Thoracic aorta (tissue), 2 donors: ENCODE measurements at regions not wholly inside any gene's neighbourhood (a gene's known extent, or its start where the extent isn't known, plus 50 kb on each side); places are given as distances from the start of the nearest gene placed in this dataset.

Experiments used
- ATAC-seq: fragments of 150-250 bp; one replicate; pipeline ENCODE4 v1.8.0; 2017; ENCODE audit warnings: low read depth; ENCODE audit not compliant: insufficient number of reproducible peaks, low FRiP score
- DNase-seq: peaks from one replicate; pipeline ENCODE4 v3.0.0-alpha.2; 2020; ENCODE audit warnings: low spot score
- H3K27ac ChIP-seq, 2 donors: fragments of 200-600 bp; sonication (generic); 1 replicate in 1 of 2; 2 replicates in 1 of 2; pipeline ENCODE4 v1.5.1; 2016; ENCODE audit warnings: mild to moderate bottlenecking in 2 of 2, moderate library complexity in 2 of 2
- H3K27me3 ChIP-seq: fragments of 200-600 bp; sonication (generic); replicated peaks from 2 replicates; pipeline ENCODE4 v1.6.0; 2016; ENCODE audit warnings: mild to moderate bottlenecking; ENCODE audit not compliant: insufficient read depth
- H3K36me3 ChIP-seq: fragments of 200-600 bp; sonication (generic); one replicate; pipeline ENCODE4 v1.5.1; 2016
- H3K4me1 ChIP-seq, 2 donors: fragments of 200-600 bp; sonication (generic); 1 replicate in 1 of 2; 2 replicates in 1 of 2; pipeline versions ENCODE4 v1.5.1 to v1.6.0; 2016; ENCODE audit warnings: low read depth in 2 of 2, mild to moderate bottlenecking in 1 of 2; ENCODE audit not compliant: control insufficient read depth in 1 of 2
- H3K4me3 ChIP-seq: fragments of 200-600 bp; sonication (generic); 2 replicates; pipeline ENCODE4 v1.5.1; 2016; ENCODE audit warnings: mild to moderate bottlenecking
- H3K9me3 ChIP-seq: fragments of 200-600 bp; sonication (generic); 2 replicates; pipeline ENCODE4 v1.5.1; 2016
- TF ChIP-seq, protein P1 (sequence below): fragments of 200-600 bp; sonication (generic); IDR thresholded peaks from one replicate; pipeline ENCODE4 v1.5.1; 2019; ENCODE audit warnings: antibody characterized with exemption

- Histone ChIP-seq H3K4me3 (no peak overlapping the region), H3K9me3 (no peaks in the 10 kb centered on the region), H3K27ac (no peak overlapping the region), H3K4me1 (no peaks in the 10 kb centered on the region), H3K27me3 (no peaks in the 10 kb centered on the region), H3K36me3 (no peaks in the 10 kb centered on the region)
- TF ChIP-seq, protein P1, sequence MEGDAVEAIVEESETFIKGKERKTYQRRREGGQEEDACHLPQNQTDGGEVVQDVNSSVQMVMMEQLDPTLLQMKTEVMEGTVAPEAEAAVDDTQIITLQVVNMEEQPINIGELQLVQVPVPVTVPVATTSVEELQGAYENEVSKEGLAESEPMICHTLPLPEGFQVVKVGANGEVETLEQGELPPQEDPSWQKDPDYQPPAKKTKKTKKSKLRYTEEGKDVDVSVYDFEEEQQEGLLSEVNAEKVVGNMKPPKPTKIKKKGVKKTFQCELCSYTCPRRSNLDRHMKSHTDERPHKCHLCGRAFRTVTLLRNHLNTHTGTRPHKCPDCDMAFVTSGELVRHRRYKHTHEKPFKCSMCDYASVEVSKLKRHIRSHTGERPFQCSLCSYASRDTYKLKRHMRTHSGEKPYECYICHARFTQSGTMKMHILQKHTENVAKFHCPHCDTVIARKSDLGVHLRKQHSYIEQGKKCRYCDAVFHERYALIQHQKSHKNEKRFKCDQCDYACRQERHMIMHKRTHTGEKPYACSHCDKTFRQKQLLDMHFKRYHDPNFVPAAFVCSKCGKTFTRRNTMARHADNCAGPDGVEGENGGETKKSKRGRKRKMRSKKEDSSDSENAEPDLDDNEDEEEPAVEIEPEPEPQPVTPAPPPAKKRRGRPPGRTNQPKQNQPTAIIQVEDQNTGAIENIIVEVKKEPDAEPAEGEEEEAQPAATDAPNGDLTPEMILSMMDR, result no peak
- ATAC-seq, result no peak
- no peak for DNase-seq
These were observed 515.7 kb downstream of the TBC1D4 start for GRCh38 chr13:74966275-74966674.

DNA sequence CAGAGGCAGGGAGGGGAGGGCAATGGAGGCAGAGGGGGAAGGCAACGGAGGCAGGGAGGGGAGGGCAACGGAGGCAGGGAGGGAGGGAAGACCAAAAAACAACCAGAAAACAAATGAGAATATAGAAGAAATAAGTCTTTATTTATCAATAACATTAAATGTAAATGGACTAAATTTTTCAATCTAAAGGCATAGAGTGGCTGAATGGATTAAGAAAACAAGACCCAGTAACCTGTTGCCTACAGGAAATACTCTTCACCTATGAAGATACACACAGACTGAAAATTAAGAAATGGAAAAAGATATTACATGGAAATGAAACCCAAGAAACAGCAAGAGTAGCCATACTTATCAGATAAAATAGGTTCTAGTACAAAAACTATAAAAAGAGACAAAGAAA is 536.3 kb downstream of the TBC1D4 start:
- no peaks in the 10 kb centered on the region for H3K36me3 ChIP-seq
- no peak overlapping the region for H3K27ac ChIP-seq
- H3K9me3 ChIP-seq, result peaks cover 5% of the 10 kb centered on the region
- no peaks in the 10 kb centered on the region for H3K27me3 ChIP-seq
- no peak for DNase-seq
- no peak for ATAC-seq
- H3K4me1 ChIP-seq, result no peaks in the 10 kb centered on the region
- TF ChIP-seq, protein P1, result no peak
- no peak overlapping the region for H3K4me3 ChIP-seq

DNA sequence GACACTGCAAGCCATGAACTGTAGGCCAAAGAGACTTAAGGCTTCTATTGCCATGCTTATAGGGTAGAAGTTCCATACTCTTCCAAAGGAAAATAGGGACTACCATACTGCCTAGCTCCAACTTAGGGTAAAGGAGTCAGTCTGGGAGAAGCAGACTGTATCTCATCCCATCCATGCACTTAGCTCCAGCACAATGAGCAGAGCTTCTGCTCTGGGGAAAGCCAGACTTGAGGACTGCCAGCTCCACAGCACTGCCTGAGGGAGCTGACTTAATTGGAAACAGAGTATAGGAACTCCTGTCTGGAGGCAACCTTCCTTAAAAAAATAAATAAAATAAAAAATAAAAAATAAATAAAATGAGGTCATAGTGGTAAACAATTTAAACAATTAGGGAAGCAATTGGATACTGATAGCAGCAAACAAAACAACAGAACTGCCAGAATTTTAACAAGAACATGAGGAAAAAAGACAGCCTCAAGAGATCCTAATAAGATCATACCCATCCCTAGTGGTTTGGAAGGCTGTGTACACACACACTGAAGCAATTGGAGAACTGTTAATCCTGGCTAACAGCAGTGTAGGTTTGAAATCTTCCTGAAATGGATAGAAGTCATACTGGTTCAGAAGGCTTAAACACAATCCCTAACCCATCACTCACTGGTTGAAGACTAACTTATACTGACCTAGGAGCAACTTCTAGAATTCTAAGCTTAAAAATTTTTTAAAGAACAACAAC is 550.1 kb downstream of the TBC1D4 start:
- Histone ChIP-seq H3K27ac (no peak overlapping the region), H3K36me3 (no peaks in the 10 kb centered on the region), H3K4me1 (no peaks in the 10 kb centered on the region), H3K4me3 (no peak overlapping the region), H3K9me3 (no peaks in the 10 kb centered on the region), H3K27me3 (no peaks in the 10 kb centered on the region)
- DNase-seq (no peak), ATAC-seq (no peak)
- TF ChIP-seq, protein P1, result no peak

- Histone ChIP-seq H3K9me3 (no peaks in the 10 kb centered on the region), H3K27me3 (no peaks in the 10 kb centered on the region), H3K4me3 (no peak overlapping the region), H3K4me1 (no peaks in the 10 kb centered on the region), H3K27ac (no peak overlapping the region), H3K36me3 (no peaks in the 10 kb centered on the region)
- DNase-seq, result no peak
- TF ChIP-seq, protein P1, result no peak
- no peak for ATAC-seq
These were observed 551.4 kb downstream of the TBC1D4 start for GRCh38 chr13:74930402-74931165.

DNA sequence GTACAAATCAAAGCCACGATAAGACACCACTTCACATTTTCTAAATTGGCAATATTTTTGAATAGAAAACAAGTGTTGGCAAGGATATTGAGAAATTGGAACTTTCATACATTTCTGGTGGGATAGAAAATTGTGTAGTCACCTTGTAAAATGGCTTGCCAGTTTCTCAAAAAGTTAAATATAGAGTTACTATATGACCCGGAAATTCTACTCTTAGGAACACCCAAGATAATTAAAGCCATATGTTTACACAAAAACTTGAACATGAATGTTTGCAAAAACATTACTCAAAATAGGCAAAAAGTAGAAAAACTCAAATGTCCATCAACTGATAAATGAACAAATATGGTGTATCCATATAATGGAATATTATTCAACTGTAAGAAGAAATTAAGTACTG is 552.5 kb downstream of the TBC1D4 start:
- Histone ChIP-seq H3K27ac (no peak overlapping the region), H3K27me3 (no peaks in the 10 kb centered on the region), H3K36me3 (no peaks in the 10 kb centered on the region), H3K9me3 (no peaks in the 10 kb centered on the region), H3K4me1 (no peaks in the 10 kb centered on the region), H3K4me3 (no peak overlapping the region)
- ATAC-seq, result no peak
- no peak for DNase-seq
- TF ChIP-seq, protein P1, result no peak
